Hepatocyte (in vitro differentiated cells): ENCODE measurements at regions not wholly inside any gene's neighbourhood (a gene's known extent, or its start where the extent isn't known, plus 50 kb on each side); places are given as distances from the start of the nearest gene placed in this dataset.

Source experiments
- DNase-seq: peaks from one replicate; pipeline ENCODE4 v3.0.0-alpha.2; 2016; ENCODE audit warnings: low spot score
- H2AFZ ChIP-seq: fragments of 200-600 bp; sonication (generic); 2 replicates; pipeline ENCODE4 v1.6.0; 2016; ENCODE audit warnings: antibody characterized with exemption, mild to moderate bottlenecking
- H3K27ac ChIP-seq: fragments of 200-600 bp; sonication (generic); 2 replicates; pipeline ENCODE4 v1.5.1; 2016; ENCODE audit warnings: mild to moderate bottlenecking
- H3K27me3 ChIP-seq: fragments of 200-600 bp; sonication (generic); 2 replicates; pipeline ENCODE4 v1.6.1; 2016
- H3K36me3 ChIP-seq: fragments of 200-600 bp; sonication (generic); replicated peaks from 2 replicates; pipeline ENCODE4 v1.5.1; 2016; ENCODE audit warnings: low read depth; ENCODE audit not compliant: insufficient read depth
- H3K4me1 ChIP-seq: fragments of 200-600 bp; sonication (generic); 2 replicates; pipeline ENCODE4 v1.5.1; 2016; ENCODE audit warnings: mild to moderate bottlenecking, moderate library complexity; ENCODE audit not compliant: insufficient read depth
- H3K4me2 ChIP-seq: fragments of 200-600 bp; sonication (generic); 2 replicates; pipeline ENCODE4 v1.6.0; 2016
- H3K4me3 ChIP-seq: fragments of 200-600 bp; sonication (generic); 2 replicates; pipeline ENCODE4 v1.5.1; 2016; ENCODE audit warnings: mild to moderate bottlenecking
- H3K79me2 ChIP-seq: fragments of 200-600 bp; sonication (generic); 2 replicates; pipeline ENCODE4 v1.6.0; 2017; ENCODE audit warnings: mild to moderate bottlenecking
- H3K9me2 ChIP-seq: fragments of 200-600 bp; sonication (generic); replicated peaks from 2 replicates; pipeline ENCODE4 v1.6.0; 2017; ENCODE audit warnings: mild to moderate bottlenecking; ENCODE audit not compliant: insufficient read depth
- H3K9me3 ChIP-seq: fragments of 200-600 bp; sonication (generic); 2 replicates; pipeline ENCODE4 v1.5.1; 2016; ENCODE audit warnings: low read depth, mild to moderate bottlenecking
- H4K20me1 ChIP-seq: fragments of 200-600 bp; sonication (generic); 2 replicates; pipeline ENCODE4 v1.6.0; 2016; ENCODE audit warnings: mild to moderate bottlenecking; ENCODE audit not compliant: insufficient read depth, poor library complexity, severe bottlenecking
- CTCF ChIP-seq: fragments of 200-600 bp; sonication (generic); IDR thresholded peaks from 2 replicates; pipeline ENCODE4 v1.5.1; 2016; ENCODE audit warnings: antibody characterized with exemption, mild to moderate bottlenecking; ENCODE audit not compliant: poor library complexity
- EZH2 ChIP-seq: fragments of 200-600 bp; sonication (generic); IDR thresholded peaks from 2 replicates; pipeline ENCODE4 v1.6.1; 2016; ENCODE audit warnings: antibody characterized with exemption, mild to moderate bottlenecking, borderline replicate concordance
- EZH2phosphoT487 ChIP-seq: fragments of 200-600 bp; sonication (generic); IDR thresholded peaks from one replicate; pipeline ENCODE4 v1.6.1; 2018; ENCODE audit warnings: antibody characterized with exemption, mild to moderate bottlenecking, low read depth, moderate library complexity; ENCODE audit not compliant: unreplicated experiment, severe bottlenecking
- WGBS: methylation state at CpG from one replicate; pipeline ENCODE4 v1.1.6; 2016; ENCODE audit warnings: low lambda C conversion rate; ENCODE audit errors: missing lambda C conversion rate; 5-methylcytosine and 5-hydroxymethylcytosine counted together

- no peak for DNase-seq
- TF ChIP-seq EZH2 = no peak
- no peak for TF ChIP-seq CTCF
- TF ChIP-seq EZH2phosphoT487 = no peak
- Histone ChIP-seq H3K27me3 (no peaks in the 10 kb centered on the region), H3K9me3 (no peaks in the 10 kb centered on the region), H3K27ac (no peak overlapping the region), H3K36me3 (no peaks in the 10 kb centered on the region), H4K20me1 (no peaks in the 10 kb centered on the region), H3K4me3 (no peak overlapping the region), H2AFZ (no peak overlapping the region), H3K4me1 (peaks cover 7% of the 10 kb centered on the region), H3K79me2 (no peaks in the 10 kb centered on the region), H3K4me2 (no peak overlapping the region), H3K9me2 (no peaks in the 10 kb centered on the region)
- 89% methylated on average over 2 of the region's 2 CpGs for WGBS
Observed at GRCh38 chr15:36447373-36447772, 132.1 kb upstream of the CDIN1 start.

- no peak overlapping the region for H2AFZ ChIP-seq
- H3K36me3 ChIP-seq = no peaks in the 10 kb centered on the region
- no peaks in the 10 kb centered on the region for H3K9me3 ChIP-seq
- peaks cover 7% of the 10 kb centered on the region for H3K4me1 ChIP-seq
- H3K4me2 ChIP-seq = no peak overlapping the region
- no peak for TF ChIP-seq EZH2
- TF ChIP-seq CTCF = no peak
- no peak for TF ChIP-seq EZH2phosphoT487
- H3K27me3 ChIP-seq = no peaks in the 10 kb centered on the region
- no peak for DNase-seq
- no peaks in the 10 kb centered on the region for H3K79me2 ChIP-seq
- H3K27ac ChIP-seq = no peak overlapping the region
- no peaks in the 10 kb centered on the region for H3K9me2 ChIP-seq
- H3K4me3 ChIP-seq = no peak overlapping the region
- no peaks in the 10 kb centered on the region for H4K20me1 ChIP-seq
Observed at GRCh38 chr15:36448418-36448817, 131.0 kb upstream of the CDIN1 start.

- TF ChIP-seq EZH2phosphoT487 (no peak), EZH2 (no peak), CTCF (no peak)
- no peaks in the 10 kb centered on the region for H3K27me3 ChIP-seq
- H3K4me2 ChIP-seq = peak overlapping the region; percentile 32
Observed at GRCh38 chr15:36449084-36449661, 130.3 kb upstream of the CDIN1 start.

More at GRCh38 chr15:36449084-36449661, 130.3 kb upstream of the CDIN1 start:
- Histone ChIP-seq H3K36me3 (no peaks in the 10 kb centered on the region), H2AFZ (peak overlapping the region; percentile 22), H3K9me2 (no peaks in the 10 kb centered on the region), H4K20me1 (no peaks in the 10 kb centered on the region), H3K9me3 (no peaks in the 10 kb centered on the region), H3K79me2 (no peaks in the 10 kb centered on the region), H3K4me1 (peaks cover 7% of the 10 kb centered on the region), H3K4me3 (no peak overlapping the region), H3K27ac (no peak overlapping the region)
- peak; percentile 19 for DNase-seq
- WGBS = 18% methylated on average over 5 of the region's 5 CpGs
